CD1c-positive myeloid dendritic cell (primary cell): ENCODE measurements at regions not wholly inside any gene's neighbourhood (a gene's known extent, or its start where the extent isn't known, plus 50 kb on each side); places are given as distances from the start of the nearest gene placed in this dataset.
A peak's percentile ranks its signal among the peaks of the same experiment; 100 is the strongest.
"Not testable (repeated sequence)": the region's sequence is repeated elsewhere in the genome, so short reads cannot be mapped to it uniquely, and the experiment has no call there.

Source experiments
- DNase-seq: peaks from one replicate; pipeline ENCODE4 v3.0.0-alpha.2; 2016; ENCODE audit errors: extremely low spot score

DNA sequence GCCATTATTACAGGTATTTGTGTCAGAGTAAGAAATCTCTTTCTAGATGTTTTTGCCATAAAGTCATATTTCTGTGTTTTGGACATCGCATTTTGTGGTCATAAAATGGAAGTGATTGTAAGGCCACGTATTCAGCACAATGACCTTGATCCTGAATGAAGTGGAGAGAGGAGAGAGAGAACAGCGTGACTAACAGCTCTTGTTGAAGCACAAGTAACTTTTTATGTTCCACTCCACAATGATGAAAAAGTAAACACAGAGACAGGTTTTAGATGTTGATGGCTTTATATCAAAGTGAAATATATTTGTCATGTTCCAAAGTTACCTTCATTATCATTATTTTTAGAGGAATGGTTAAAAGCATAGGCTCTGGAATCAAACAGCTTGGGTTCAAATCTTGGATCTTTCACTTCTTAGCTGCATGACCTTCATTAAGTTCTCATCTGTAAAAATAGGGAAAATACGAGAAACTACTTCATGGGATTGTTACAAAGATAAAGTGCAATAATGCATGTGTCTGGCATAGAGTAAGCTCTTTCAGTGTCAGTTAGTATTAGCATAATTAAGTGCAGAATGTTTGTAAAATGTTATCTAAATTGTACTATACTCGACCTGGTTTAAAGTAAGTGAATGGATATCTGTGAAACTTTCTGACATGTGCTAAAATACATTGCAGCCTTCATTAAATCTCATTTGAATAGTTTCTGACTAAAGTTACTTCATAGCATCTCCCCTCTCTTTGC lies 341.5 kb upstream of the DNAJC19 start:
- no peak for DNase-seq

DNA sequence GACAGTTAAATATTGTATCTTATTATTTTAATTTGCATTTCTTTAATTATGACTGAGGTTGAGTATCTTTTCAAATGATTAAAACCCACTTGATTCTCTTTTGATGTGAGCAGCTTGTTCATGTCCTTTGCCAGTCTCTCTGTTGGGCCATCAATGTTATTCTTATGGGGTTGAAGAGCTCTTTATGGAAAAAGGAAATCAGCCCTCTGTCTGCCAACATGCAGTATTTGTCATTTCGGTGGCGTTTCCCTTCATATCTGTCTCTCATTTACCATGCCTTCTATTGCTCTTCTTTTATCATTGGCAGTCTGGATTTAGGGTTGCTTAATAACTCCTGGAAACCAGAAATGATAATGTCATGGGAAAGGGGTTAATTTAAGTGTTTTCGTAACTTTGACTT lies 340.7 kb upstream of the DNAJC19 start:
- DNase-seq: no peak

DNA sequence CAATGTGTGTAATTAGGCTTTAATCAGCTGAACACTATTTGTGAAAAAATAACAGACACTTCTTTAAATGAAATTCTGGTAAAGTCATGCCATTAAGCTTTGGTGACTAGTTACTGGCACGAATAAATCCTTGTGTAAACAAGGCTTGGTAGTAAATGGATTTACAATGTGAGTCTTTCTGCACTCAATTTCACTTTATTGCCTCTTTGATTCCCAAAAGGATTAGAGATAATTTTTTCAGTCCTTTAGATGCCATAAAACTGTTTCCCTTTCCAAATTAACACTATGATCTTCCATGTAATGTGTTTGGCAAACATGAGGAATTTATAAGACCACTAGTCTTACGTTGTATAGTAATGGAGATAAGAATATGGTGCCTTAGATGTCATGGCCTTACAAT lies 339.5 kb upstream of the DNAJC19 start:
- DNase-seq: no peak

DNA sequence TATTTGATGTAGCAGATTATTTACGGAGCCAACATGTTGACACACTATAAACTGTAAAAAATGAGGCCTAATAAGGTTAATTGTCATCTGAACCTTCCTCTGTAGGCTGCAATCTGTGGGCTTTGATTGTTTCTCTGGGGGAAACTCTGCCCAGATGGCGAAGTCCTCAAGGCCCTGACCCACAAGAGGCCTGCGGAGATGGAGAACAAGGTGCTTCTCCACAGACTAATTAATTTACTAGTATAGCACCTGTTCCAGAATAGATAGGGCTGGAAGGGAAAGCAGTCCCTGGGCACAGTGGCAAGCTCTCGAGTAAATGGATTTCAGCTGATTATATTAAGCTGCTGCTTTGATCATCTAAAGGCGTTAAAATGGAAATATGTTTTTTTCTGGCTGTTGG lies 338.8 kb upstream of the DNAJC19 start:
- DNase-seq: no peak

DNA sequence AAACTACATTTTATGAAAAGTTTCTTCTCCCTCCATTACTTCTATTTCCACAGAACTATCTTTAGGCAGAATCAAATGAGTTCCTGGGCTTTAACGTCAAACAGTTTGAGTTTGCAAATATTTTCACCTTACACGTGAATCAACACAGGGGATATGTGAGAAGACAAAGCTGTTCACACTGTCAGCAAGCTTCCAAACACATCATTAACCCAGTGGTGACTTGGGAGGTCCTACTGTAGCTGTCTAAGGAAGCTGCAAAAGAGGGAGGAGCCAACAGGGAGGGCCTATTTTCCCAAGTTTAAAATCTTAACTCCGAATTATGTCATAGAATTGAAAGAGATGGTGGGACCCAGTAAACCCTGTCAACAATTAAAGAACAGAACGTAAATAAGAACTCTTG lies 337.8 kb upstream of the DNAJC19 start:
- no peak for DNase-seq

DNA sequence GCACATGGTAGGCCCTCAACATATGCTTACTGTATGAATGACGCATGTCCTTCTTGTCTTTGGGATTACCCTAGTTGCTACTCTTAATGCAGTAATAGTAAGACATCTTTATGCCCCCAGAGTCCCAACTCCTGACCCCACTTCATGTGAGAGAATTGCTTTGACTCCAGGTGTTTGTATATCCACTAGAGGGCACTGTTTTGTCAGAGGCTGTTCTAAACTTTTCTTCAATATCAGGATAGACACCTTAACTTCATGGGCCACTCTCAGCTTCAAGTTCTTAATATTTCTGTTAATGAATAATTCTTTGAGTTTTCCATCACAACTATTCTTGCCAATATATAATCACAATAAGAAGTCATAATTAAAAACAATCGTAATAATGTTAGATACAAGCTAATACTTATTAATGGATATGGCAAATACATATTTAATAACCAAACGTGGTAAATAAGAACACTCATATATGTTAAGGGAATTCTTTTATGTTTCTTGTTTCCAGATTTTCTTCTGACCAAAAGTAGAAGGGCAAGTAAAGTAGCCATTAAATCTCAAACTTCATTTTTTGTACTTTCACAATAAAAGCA lies 337.2 kb upstream of the DNAJC19 start:
- peak; percentile 3 for DNase-seq

DNA sequence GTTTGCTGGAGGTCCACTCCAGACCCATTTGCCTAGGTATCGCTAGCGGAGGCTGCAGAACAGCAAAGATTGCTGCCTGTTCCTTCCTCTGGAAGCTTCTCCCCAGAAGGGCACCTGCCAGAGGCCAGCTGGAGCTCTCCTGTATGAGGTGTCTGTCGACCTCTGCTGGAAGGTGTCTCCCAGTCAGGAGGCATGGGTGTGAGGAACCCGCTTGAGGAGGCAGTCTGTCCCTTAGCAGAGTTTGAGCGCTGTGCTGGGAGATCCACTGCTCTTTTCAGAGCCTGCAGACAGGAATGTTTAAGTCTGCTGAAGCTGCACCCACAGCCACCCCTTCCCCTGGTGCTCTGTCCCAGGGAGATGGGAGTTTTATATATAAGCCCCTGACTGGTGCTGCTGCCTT lies 335.0 kb upstream of the DNAJC19 start:
- not testable (repeated sequence) for DNase-seq

DNA sequence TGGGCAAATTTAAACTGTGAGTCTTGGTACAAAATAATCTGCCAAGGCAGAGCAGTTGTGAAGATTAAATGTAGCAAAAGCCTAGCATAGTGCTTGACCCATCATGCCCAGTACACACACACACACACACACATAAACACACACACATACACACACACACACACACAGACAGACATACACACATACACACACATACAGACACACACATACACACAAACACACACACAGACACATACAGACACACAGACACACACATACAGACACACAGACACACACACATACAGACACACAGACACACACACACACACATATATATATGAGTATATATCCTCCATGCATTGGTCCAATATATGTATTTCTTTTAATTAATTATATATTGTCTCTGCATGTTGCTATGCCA lies 328.8 kb upstream of the DNAJC19 start:
- no peak for DNase-seq

DNA sequence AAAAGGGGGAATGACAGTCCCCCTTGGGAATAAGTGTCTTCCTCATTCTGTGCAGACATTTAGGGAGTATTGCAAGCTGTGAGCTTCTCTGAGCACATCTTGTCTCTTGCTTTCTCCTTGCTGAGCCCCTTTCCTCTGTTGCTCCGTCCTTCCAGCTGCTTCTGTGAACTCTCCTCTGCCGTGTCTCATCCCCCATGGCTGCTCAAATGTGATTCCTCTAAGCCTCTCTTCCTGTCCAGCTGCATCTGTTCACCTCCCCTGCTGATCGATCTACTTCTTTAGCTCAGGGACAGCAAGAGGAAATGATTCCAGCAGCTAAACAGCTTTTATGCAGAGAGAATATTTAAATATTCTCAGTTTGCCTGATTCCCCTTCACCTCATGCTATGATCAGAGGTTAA lies 328.0 kb upstream of the DNAJC19 start:
- no peak for DNase-seq

DNA sequence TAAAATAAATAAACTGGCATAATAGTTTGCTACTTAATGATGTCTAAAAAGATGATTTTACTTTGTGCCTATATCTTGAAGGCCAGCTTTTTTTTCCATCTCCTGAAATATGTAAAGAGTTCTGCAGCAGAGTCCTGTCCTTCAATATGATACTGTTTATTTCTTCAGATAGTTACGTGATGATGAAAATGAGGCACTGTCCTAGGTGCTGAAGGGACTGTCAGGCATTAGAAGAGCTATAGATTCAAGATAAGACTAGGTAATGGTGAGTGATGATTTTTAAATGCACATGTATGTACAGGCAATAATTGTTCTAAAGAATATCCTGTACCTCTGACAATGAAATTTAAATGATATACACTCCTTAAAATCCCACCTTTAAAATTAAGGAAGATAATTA lies 326.9 kb upstream of the DNAJC19 start:
- DNase-seq: no peak

DNA sequence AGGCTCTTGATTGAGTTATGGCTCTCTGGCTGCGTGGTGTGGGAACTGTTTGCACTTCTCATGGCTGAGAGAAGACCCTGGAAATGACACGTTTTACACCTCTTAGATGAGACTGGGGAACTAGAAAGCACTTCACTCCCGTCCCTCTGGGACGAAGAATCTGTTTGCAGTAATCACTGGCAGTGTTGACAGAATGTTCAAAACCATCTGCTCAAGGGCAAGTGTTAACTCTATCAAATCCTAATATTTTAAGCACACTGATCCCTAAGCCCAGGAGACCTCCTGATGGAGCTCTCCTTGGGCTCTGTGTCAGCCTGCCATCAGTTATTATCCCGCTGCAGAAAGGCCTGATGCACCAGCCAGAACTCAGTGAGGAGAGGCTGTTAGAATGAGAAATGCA lies 323.8 kb upstream of the DNAJC19 start:
- DNase-seq: no peak

DNA sequence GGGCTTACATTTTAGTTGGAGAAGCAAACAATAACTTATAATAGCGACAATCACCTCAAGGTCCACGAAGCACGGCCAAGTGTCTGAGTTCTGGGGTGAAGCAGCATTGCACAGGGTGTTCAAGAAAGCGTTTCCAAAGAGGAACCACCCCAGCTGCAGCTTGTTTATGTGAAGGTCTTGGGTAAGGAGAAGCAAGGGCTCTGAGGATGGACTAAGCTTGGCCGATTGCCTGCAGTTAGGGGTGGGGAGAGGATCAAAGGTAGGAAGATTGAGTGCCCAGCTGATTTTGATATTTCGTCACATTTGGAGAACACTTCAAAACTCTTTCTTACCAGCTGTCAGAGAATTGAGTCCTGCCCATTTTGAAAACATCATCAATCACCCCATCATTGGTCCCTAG lies 321.6 kb upstream of the DNAJC19 start:
- DNase-seq: no peak

DNA sequence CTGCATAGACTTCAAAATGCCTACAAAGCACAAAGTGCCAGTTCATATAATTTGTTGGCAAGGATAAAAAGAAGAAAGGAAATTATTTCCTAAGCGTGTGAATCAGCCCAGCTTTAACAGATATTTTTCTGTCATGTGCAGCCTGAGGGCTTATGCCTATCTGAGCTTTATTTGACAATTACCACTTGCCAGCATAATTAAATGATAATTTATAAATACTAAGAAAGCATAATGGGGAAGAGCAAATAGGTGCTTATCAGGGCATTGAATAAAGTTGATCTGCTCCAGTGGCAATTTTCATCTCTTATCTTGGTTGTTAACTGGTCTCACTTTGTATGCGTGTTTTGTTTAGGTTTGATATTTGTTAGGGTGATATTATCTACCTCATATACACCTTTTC lies 313.4 kb upstream of the DNAJC19 start:
- no peak for DNase-seq

DNA sequence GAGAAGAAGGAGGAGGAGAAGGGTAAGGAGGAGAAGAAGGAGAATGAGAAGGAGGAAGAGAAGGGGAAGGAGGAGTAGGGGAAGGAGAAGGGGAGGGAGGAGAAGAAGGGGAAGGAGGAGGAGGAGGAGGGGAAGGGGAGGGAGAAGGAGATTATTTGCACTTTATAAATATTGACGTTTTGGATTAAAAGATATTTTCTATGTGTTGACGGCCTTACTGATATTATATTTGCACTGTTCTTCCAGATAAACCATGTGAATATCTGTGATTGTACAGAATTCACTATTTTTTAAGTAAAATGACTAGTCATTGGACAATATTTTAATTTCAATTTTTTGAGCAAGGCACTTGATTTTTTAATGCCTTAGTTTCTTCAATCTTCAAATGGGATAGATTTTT lies 310.5 kb upstream of the DNAJC19 start:
- DNase-seq: no peak

DNA sequence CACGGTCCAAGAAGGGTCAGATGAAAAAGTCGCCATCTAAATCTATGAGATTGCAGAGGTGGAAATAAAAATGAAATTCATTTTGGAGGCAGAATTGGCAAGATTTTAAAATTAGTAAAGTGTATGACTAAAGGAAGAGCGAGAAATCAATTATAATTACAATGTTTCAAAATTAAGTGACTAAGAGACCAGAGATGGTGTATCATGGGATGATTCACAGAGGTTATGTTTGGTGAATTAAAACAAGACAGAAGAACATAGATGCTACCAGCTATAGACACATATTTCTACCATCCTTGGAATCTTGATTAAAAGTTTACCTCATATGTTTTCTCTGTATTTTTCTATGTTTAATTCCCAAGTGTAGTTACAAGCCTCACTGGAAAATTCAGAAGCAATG lies 308.9 kb upstream of the DNAJC19 start:
- DNase-seq: no peak

DNA sequence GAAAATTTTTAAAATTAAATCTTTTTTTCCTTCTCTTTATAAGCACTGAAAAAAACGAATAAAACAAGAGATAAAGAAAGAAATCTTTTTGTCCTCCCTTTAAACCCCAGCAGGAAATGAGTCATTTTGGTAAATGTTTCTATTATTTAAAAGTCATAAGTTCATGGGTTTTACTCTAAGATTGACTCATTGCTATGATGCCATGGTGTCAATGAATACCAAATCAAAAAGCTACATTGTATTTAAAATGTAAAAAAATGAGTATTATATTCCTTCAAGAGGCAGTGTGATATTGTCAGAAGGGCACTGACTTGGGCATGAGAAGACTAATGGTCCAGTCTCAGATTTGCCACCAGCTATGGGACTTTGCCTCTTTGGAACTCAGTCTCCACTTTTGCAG lies 303.4 kb upstream of the DNAJC19 start:
- no peak for DNase-seq

DNA sequence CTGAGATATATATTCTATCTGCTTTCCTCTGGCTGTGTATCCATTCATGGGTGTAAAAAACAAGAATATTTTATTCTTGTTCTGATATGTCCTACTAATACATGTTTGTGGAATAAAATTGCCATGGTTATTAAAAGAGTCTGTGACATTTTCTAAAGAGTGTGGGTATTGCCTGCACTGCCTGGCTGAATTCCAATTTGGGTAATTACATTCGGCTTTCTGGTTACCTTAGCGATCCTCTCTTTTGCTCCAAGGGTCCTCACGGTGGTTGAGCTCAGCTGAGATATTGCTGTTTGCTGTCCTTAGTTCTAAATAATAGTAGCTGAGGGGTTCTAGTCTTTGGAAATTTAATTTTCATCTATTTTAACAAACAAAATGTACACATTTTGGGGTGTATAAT lies 301.4 kb upstream of the DNAJC19 start:
- DNase-seq: no peak

DNA sequence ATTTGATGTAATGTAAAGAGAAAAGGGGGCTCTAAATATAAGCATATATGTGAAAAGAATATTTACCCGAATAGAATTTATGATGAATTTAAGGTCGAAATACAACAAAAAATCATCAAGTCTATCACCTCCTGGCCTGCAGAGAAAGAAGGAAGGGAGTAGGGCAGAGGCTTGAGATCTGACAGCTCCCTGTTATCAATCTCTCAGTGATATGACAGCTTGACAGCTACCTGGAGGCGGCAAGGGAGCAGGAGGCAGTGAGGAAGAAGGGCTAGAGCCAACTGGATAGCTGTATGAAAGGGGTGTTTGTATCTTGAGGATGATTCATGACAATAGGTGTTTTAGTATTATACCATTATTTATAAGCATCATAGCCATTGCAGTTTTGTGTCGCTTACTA lies 299.8 kb upstream of the DNAJC19 start:
- no peak for DNase-seq

DNA sequence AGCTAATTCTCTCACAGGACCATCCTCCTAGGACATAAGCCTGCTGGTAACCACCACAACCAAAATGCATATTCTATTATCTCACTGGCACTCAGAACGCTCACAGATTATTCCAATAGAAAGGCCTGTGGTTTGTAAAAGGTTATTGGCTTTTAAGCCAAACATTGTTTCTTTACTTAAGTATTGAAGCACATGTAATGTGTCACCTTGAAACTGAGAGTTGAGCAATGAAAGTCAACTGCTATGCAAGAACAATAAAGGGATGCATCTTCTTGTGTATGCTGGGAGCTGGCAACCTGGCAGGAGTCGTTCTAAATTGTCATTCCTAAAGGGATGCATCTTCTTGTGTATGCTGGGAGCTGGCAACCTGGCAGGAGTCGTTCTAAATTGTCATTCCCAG lies 298.6 kb upstream of the DNAJC19 start:
- DNase-seq: no peak

DNA sequence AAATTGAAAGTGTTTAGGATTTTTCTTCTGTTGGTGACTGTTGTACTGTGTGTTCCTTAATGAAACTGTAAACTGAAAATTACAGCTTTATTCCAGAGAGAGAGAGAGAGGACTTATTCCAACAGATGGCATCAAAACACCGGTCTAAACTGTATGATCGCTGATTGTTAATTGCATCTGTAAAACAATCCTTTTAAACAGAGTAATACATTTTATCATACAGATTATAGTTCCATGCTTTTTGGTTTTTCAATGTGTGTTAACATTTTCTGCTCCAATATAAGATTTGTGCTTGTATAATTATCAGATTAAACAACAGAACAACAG lies 289.7 kb upstream of the DNAJC19 start:
- DNase-seq: no peak

DNA sequence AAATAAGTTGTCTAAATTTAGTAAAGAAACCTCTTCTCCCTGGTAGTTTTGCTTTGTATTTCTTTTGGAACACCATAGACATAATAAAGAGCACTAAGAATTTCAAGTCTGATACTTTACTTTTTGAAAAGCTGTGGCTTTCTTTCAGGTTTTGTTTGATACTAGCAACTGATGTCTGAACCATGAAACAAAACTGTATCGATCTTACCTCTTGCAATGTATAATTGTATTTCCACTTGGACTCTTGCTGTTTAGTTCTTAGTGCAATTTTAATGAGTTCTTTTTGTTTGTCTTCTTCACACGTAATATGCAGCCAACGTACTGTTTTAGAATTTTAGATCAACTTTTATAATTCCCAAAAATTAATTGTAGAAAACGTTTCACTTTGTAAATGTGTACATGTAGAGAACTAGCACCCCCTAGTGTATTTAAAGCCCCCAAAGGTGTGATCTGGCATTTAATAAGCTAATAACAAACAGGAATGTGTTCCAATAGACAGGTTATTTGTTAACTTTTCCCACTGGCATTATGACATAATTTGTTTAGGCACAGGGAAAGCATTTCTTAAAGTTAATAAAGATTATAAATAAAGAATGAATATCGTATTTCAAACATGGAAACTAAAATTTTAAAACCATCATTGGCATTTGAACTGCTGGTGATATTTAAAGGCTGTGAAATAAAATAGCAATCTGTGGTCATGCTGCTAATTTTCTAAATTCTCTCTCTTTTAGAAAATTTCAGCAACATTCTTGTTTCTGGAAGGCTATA lies 289.1 kb upstream of the DNAJC19 start:
- no peak for DNase-seq

DNA sequence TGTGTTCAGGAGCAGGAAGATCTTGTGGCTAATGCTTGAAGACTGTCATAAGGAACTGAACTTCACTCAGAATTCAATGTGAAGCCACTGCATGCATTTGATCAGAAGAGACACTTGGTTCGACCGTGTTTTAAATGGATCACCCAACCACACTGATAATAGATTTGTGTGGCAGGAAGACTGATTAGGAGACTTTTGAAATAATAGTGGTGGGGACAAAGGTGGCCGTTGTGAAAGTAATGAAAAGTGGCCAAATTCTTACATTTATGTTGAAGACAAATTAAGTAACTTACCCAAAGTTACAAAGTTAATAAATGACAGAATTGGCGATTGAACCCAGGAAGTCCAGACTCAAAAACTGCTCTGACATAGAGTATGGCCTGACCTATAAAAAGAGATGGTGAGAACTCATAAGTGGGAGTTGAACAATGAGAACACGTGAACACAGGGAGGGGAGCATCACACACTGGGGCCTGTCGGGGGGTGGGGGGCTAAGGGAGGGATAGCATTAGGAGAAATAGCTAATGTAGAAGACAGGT lies 286.9 kb upstream of the DNAJC19 start:
- no peak for DNase-seq

DNA sequence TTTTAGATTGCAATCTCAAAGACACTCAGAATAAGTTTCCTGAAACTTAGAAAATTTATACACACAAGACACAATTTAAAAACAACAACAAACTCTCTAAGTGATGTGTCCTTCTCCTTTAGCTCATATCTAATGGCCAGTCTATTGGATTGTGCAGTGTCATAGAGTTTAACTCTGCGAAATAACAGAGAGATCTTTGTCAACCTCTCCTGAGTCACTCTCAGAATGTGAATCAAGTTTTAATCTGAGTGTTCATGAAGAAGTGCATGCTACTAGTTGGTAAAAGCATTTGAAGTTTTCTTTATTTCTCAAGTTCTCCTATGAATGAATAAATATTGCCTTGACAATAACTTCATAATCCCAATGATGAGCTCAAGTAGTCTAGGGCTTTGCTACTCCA lies 284.5 kb upstream of the DNAJC19 start:
- no peak for DNase-seq
